Prostate gland (tissue), 2 donors: ENCODE measurements at regions not wholly inside any gene's neighbourhood (a gene's known extent, or its start where the extent isn't known, plus 50 kb on each side); places are given as distances from the start of the nearest gene placed in this dataset.

Source experiments
- DNase-seq: peaks from one replicate; pipeline ENCODE4 v3.0.0-alpha.2; 2019; ENCODE audit warnings: low spot score
- H3K27ac ChIP-seq, 2 donors: fragments of 200-600 bp; sonication (generic); 2 replicates each; pipeline ENCODE4 v1.5.1; 2017 to 2019
- H3K27me3 ChIP-seq: fragments of 200-600 bp; sonication (generic); replicated peaks from 2 replicates; pipeline ENCODE4 v1.5.1; 2019; ENCODE audit not compliant: insufficient read depth
- H3K36me3 ChIP-seq, 2 donors: fragments of 200-600 bp; sonication (generic); 1 replicate in 1 of 2; 2 replicates in 1 of 2; pipeline versions ENCODE4 v1.5.1 to v1.8.1; 2017 to 2019
- H3K4me1 ChIP-seq: fragments of 200-600 bp; sonication (generic); replicated peaks from 2 replicates; pipeline ENCODE4 v1.5.1; 2019
- H3K4me3 ChIP-seq, 2 donors: fragments of 200-600 bp; sonication (generic); 2 replicates each; pipeline ENCODE4 v1.5.1; 2017 to 2019
- H3K9me3 ChIP-seq: fragments of 200-600 bp; sonication (generic); 2 replicates; pipeline ENCODE4 v1.5.1; 2017
- POLR2A ChIP-seq: fragments of 450-650 bp; IDR thresholded peaks from one replicate; pipeline ENCODE4 v1.6.1; 2016; ENCODE audit warnings: antibody characterized with exemption, mild to moderate bottlenecking
- POLR2AphosphoS5 ChIP-seq: sonication (generic); formaldehyde crosslinking; IDR thresholded peaks from one replicate; pipeline ENCODE4 v1.6.1; 2017; ENCODE audit warnings: antibody characterized with exemption
- WGBS: methylation state at CpG from one replicate; pipeline ENCODE4 v1.1.5; 2018; 5-methylcytosine and 5-hydroxymethylcytosine counted together
- intact Hi-C: fragments of 100-400 bp; cut with DNase I; formaldehyde crosslinking; loops from one replicate; pipeline ENCODE4 v1.14.2; 2022
- TF ChIP-seq, protein P1 (sequence below), 4 experiments: fragments of 200-600 bp in 2 of 4; fragments of 450-650 bp in 2 of 4; sonication (generic) in 2 of 4; IDR thresholded peaks; 1 replicate in 3 of 4; 2 replicates in 1 of 4; pipeline ENCODE4 v1.5.1; 2016 to 2019; ENCODE audit warnings: antibody characterized with exemption in 4 of 4, mild to moderate bottlenecking in 2 of 4, moderate library complexity in 2 of 4

DNA sequence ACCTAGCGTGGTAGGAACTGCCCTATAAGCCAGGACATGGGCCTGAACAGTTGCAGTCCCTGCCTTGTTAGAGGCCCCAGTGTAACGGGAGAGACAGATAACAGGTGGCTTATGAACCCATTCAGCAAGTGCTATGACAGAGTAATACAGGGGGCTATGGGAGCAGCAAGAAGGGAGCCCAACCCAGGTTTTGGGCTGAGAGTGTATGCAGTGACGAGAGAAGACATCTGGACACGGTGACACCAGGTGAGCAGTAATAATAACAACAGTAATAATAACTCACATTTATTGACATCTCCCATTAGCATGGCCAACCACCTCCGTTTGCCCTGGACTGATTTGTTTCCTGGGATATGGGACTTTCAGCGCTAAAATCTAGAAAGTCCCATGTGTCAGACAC, 100.8 kb downstream of the IRX5 start:
- intact Hi-C loops, result no loop called here
- H3K4me3 ChIP-seq, result no peak overlapping the region
- no peaks in the 10 kb centered on the region for H3K4me1 ChIP-seq
- 79% methylated on average over 6 of the region's 6 CpGs for WGBS
- no peaks in the 10 kb centered on the region for H3K9me3 ChIP-seq
- H3K27me3 ChIP-seq, result no peaks in the 10 kb centered on the region
- TF ChIP-seq, protein P1, sequence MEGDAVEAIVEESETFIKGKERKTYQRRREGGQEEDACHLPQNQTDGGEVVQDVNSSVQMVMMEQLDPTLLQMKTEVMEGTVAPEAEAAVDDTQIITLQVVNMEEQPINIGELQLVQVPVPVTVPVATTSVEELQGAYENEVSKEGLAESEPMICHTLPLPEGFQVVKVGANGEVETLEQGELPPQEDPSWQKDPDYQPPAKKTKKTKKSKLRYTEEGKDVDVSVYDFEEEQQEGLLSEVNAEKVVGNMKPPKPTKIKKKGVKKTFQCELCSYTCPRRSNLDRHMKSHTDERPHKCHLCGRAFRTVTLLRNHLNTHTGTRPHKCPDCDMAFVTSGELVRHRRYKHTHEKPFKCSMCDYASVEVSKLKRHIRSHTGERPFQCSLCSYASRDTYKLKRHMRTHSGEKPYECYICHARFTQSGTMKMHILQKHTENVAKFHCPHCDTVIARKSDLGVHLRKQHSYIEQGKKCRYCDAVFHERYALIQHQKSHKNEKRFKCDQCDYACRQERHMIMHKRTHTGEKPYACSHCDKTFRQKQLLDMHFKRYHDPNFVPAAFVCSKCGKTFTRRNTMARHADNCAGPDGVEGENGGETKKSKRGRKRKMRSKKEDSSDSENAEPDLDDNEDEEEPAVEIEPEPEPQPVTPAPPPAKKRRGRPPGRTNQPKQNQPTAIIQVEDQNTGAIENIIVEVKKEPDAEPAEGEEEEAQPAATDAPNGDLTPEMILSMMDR (IDR thresholded peaks at IDR 0.05), result no peak
- no peak for TF ChIP-seq POLR2AphosphoS5
- TF ChIP-seq POLR2A, result no peak
- H3K36me3 ChIP-seq, result no peaks in the 10 kb centered on the region
- H3K27ac ChIP-seq, result no peak overlapping the region
- no peak for DNase-seq

DNA sequence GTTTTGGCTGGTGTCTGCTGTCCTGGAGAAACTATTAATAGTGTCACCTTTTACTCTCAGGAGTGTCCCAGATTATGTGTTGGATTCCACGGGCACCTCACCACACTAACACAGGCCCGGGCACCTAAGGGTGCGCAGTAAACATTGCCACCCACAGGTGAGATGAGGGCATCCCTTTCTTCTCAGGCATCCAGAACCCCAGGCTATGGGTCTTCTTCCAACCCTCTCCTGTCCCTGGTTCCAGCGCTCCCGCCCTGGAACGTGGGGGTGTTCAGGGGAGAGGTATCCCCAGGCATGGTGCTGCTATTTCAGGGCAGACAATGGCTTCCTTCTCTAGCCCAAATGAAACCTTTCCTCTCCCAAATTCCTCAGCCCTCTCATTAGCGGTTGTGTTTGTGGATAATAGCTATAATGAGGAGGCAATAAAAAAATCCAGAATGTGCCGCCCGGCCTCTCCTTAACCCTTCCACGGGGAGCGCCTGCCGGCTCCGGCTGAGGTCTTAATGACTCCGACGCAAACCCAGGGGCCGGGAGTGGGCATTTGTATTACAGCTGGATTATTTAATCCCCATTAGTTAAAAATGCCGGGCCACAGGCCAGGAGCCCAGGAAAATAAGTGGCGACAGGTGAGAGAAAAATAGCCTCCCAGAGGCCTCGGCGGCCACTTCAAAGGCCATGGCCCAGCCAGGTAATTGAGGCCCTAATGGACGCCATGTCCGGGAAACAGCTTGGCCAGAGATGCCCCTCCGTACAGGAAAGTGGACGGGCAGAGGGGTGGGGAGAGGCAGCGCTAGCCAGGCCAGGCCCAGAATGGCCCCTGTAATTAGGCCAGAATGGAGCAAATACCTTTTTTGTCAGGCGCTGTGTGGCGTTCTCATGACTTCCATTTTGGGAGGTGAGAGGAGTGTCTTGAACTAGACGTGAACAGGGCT, 102.8 kb downstream of the IRX5 start:
- WGBS, result 68% methylated on average over 28 of the region's 28 CpGs
- H3K4me1 ChIP-seq, result no peaks in the 10 kb centered on the region
- H3K27ac ChIP-seq, result no peak overlapping the region
- intact Hi-C loops, result no loop called here
- TF ChIP-seq POLR2AphosphoS5 (no peak), POLR2A (no peak)
- TF ChIP-seq, protein P1 (IDR thresholded peaks at IDR 0.05), result no peak
- no peaks in the 10 kb centered on the region for H3K9me3 ChIP-seq
- H3K27me3 ChIP-seq, result no peaks in the 10 kb centered on the region
- no peak for DNase-seq
- H3K4me3 ChIP-seq, result no peak overlapping the region
- no peaks in the 10 kb centered on the region for H3K36me3 ChIP-seq

DNA sequence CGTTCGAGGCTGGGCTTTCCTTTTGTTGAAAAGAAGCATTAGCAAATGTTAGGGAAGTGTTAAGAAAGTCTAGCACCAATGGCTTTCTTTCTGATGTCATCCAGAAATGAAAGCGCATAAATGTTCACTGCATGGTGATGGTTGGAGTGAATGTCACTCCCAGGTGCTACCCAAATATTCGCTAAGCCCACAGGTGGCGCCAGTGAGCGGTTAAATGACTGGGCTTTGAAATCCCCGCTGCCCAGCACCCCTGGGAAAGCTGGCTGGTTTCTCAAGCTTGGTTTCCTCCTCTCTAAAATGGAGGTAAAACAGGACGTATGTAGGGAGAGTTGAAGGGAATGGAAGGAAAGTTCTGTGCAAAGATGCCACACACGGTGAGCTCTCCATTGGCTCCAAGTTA, 104.4 kb downstream of the IRX5 start:
- no peak overlapping the region for H3K27ac ChIP-seq
- H3K4me3 ChIP-seq, result no peak overlapping the region
- WGBS, result 62% methylated on average over 9 of the region's 9 CpGs
- no peaks in the 10 kb centered on the region for H3K9me3 ChIP-seq
- no peaks in the 10 kb centered on the region for H3K27me3 ChIP-seq
- H3K4me1 ChIP-seq, result no peaks in the 10 kb centered on the region
- TF ChIP-seq POLR2AphosphoS5, result no peak
- intact Hi-C loops, result no loop called here
- DNase-seq, result no peak
- H3K36me3 ChIP-seq, result no peaks in the 10 kb centered on the region

DNA sequence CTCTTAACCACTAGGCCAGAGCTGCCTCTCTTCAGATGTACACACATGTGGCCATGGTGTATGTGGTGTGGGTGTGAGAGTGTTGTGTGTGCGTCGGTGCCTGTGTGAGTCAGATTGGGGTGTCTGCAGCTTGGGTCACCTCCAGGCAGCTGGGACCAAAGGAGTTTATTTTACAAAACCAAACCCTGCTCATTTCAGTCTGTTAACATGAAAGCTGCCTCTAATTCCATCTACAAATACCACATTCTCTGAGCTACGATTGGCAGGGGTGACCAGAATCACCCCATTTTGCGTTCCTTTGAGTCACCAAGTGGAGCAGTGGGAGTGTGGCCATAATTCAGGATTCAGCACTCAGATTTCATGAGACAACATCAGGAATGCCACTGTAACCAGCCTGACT, 105.3 kb downstream of the IRX5 start:
- TF ChIP-seq POLR2AphosphoS5 (no peak), POLR2A (no peak)
- TF ChIP-seq, protein P1 (IDR thresholded peaks at IDR 0.05), result no peak
- no peak overlapping the region for H3K27ac ChIP-seq
- no peaks in the 10 kb centered on the region for H3K9me3 ChIP-seq
- 84% methylated on average over 4 of the region's 4 CpGs for WGBS
- H3K27me3 ChIP-seq, result no peaks in the 10 kb centered on the region
- DNase-seq, result no peak
- H3K4me3 ChIP-seq, result no peak overlapping the region
- intact Hi-C loops, result no loop called here
- H3K36me3 ChIP-seq, result no peaks in the 10 kb centered on the region
- H3K4me1 ChIP-seq, result no peaks in the 10 kb centered on the region

DNA sequence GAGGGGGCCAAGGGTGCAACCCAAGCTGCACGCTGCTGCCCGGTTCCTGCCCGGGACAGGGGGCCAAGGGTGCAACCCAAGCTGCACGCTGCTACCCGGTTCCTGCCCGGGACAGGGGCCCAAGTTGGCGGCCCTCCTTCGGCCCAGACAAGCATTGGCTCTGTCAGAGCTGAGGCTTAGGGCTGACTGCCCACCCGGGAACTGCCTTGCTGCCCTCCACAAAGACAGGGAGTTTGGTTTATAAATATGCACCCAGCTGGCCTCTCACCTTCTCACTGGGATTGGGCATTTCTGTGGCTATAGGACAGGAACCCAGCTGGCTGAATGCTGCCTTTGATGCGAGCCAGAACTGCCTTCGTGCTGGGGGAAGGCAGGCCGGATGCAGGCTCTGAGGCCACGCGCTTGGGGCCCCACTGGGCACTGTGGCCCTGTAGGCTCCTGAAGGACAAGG, 105.7 kb downstream of the IRX5 start:
- H3K9me3 ChIP-seq, result no peaks in the 10 kb centered on the region
- H3K36me3 ChIP-seq, result no peaks in the 10 kb centered on the region
- TF ChIP-seq POLR2AphosphoS5, result no peak
- TF ChIP-seq POLR2A, result no peak
- TF ChIP-seq, protein P1 (IDR thresholded peaks at IDR 0.05), result no peak
- intact Hi-C loops, result no loop called here
- no peaks in the 10 kb centered on the region for H3K4me1 ChIP-seq
- no peak for DNase-seq
- H3K27ac ChIP-seq, result no peak overlapping the region
- H3K4me3 ChIP-seq, result no peak overlapping the region
- 85% methylated on average over 13 of the region's 14 CpGs for WGBS
- no peaks in the 10 kb centered on the region for H3K27me3 ChIP-seq
